Breast epithelium (tissue), 3 donors: ENCODE measurements at regions not wholly inside any gene's neighbourhood (a gene's known extent, or its start where the extent isn't known, plus 50 kb on each side); places are given as distances from the start of the nearest gene placed in this dataset.

ENCODE experiments used
- CTCF ChIP-seq, 3 donors: fragments of 450-650 bp; IDR thresholded peaks; one replicate each; pipeline ENCODE4 v1.5.1; 2016 to 2017; ENCODE audit warnings: antibody characterized with exemption in 3 of 3, mild to moderate bottlenecking in 3 of 3, moderate library complexity in 3 of 3
- POLR2A ChIP-seq: fragments of 450-650 bp; IDR thresholded peaks from one replicate; pipeline ENCODE4 v1.6.1; 2016; ENCODE audit warnings: antibody characterized with exemption, mild to moderate bottlenecking, moderate library complexity
- POLR2AphosphoS5 ChIP-seq, 3 donors: sonication (generic); formaldehyde crosslinking; IDR thresholded peaks; one replicate each; pipeline ENCODE4 v1.6.1; 2017; ENCODE audit warnings: antibody characterized with exemption in 3 of 3

DNA sequence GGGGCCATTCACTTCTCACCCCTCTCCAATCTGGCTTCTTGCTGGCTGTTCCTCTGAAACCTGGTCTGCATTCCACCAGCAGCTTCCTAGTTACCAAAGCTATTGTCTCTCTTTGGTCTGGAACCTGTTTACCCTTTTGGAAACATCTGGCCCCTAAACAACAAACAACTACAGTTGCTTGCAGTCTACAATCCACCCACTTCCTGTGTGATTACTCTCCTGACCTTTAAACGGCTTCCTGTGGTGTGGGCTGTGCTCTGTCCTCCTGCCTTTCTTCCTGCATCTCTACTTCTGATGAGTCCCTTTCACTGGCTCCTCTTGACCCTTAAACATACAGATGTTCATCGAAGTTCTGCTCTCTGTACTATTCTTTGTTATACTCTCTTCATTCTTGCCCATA lies 303.8 kb downstream of the TDRD15 start:
- TF ChIP-seq CTCF (IDR thresholded peaks at IDR 0.05), result no peak
- no peak for TF ChIP-seq POLR2AphosphoS5 (IDR thresholded peaks at IDR 0.05)
- TF ChIP-seq POLR2A, result no peak
